Ishikawa (cell line): ENCODE measurements at regions not wholly inside any gene's neighbourhood (a gene's known extent, or its start where the extent isn't known, plus 50 kb on each side); places are given as distances from the start of the nearest gene placed in this dataset.

ENCODE experiments used
- CEBPB ChIP-seq: IDR thresholded peaks from 2 replicates; pipeline ENCODE4 v1.6.1; 2012
- CREB1 ChIP-seq: IDR thresholded peaks from 2 replicates; pipeline ENCODE4 v1.6.1; 2012; ENCODE audit warnings: low read depth
- EGR1 ChIP-seq: IDR thresholded peaks from 2 replicates; pipeline ENCODE4 v1.6.1; 2012
- EP300 ChIP-seq: IDR thresholded peaks from 2 replicates; pipeline ENCODE4 v1.6.1; 2012; ENCODE audit warnings: borderline replicate concordance
- FOXM1 ChIP-seq: IDR thresholded peaks from 2 replicates; pipeline ENCODE4 v1.6.1; 2012; ENCODE audit warnings: low read depth, borderline replicate concordance
- MAX ChIP-seq: IDR thresholded peaks from 2 replicates; pipeline ENCODE4 v1.6.1; 2012
- NFIC ChIP-seq: IDR thresholded peaks from 2 replicates; pipeline ENCODE4 v1.6.1; 2012
- RAD21 ChIP-seq: IDR thresholded peaks from 2 replicates; pipeline ENCODE4 v1.6.1; 2012; ENCODE audit warnings: low read depth
- REST ChIP-seq: IDR thresholded peaks from 2 replicates; pipeline ENCODE4 v1.6.1; 2012; ENCODE audit warnings: low read depth, mild to moderate bottlenecking
- TAF1 ChIP-seq: IDR thresholded peaks from 2 replicates; pipeline ENCODE4 v1.6.1; 2012; ENCODE audit warnings: low read depth, mild to moderate bottlenecking
- TCF12 ChIP-seq: IDR thresholded peaks from 2 replicates; pipeline ENCODE4 v1.6.1; 2012; ENCODE audit warnings: low read depth
- TEAD4 ChIP-seq: IDR thresholded peaks from 2 replicates; pipeline ENCODE4 v1.6.1; 2012
- USF1 ChIP-seq: IDR thresholded peaks from 2 replicates; pipeline ENCODE4 v1.6.1; 2012
- YY1 ChIP-seq: IDR thresholded peaks from 2 replicates; pipeline ENCODE4 v1.6.1; 2012; ENCODE audit warnings: low read depth
- ZBTB7A ChIP-seq: IDR thresholded peaks from 2 replicates; pipeline ENCODE4 v1.6.1; 2012; ENCODE audit warnings: low read depth

GRCh38 chr14:104317975-104318557 lies 179.7 kb downstream of the KIF26A start:
- TF ChIP-seq ZBTB7A (no peak), CEBPB (no peak), MAX (no peak), RAD21 (no peak), TCF12 (no peak), NFIC (no peak), EGR1 (no peak), EP300 (no peak), USF1 (no peak), YY1 (no peak), REST (no peak), TEAD4 (no peak), FOXM1 (no peak), TAF1 (no peak), CREB1 (no peak)

GRCh38 chr14:104318558-104319490 lies 180.4 kb downstream of the KIF26A start:
- no peak for TF ChIP-seq ZBTB7A
- no peak for TF ChIP-seq NFIC
- no peak for TF ChIP-seq TAF1
- no peak for TF ChIP-seq CEBPB
- no peak for TF ChIP-seq EGR1
- no peak for TF ChIP-seq TCF12
- TF ChIP-seq TEAD4 = no peak
- TF ChIP-seq REST = no peak
- no peak for TF ChIP-seq USF1
- no peak for TF ChIP-seq FOXM1
- TF ChIP-seq YY1 = no peak
- no peak for TF ChIP-seq RAD21
- TF ChIP-seq EP300 = no peak
- no peak for TF ChIP-seq MAX
- TF ChIP-seq CREB1 = no peak

- TF ChIP-seq USF1 = no peak
- no peak for TF ChIP-seq NFIC
- no peak for TF ChIP-seq CEBPB
- no peak for TF ChIP-seq REST
- TF ChIP-seq TEAD4 = no peak
- no peak for TF ChIP-seq ZBTB7A
- no peak for TF ChIP-seq EGR1
- no peak for TF ChIP-seq RAD21
- no peak for TF ChIP-seq TAF1
These were observed 181.3 kb downstream of the KIF26A start for GRCh38 chr14:104319491-104320241.
